LNCAP (cell line): ENCODE measurements at regions not wholly inside any gene's neighbourhood (a gene's known extent, or its start where the extent isn't known, plus 50 kb on each side); places are given as distances from the start of the nearest gene placed in this dataset.

Experiments
- TF ChIP-seq, protein P1 (sequence below): fragments of 450-650 bp; IDR thresholded peaks from 2 replicates; pipeline ENCODE4 v1.5.1; 2017; ENCODE audit warnings: mild to moderate bottlenecking

DNA sequence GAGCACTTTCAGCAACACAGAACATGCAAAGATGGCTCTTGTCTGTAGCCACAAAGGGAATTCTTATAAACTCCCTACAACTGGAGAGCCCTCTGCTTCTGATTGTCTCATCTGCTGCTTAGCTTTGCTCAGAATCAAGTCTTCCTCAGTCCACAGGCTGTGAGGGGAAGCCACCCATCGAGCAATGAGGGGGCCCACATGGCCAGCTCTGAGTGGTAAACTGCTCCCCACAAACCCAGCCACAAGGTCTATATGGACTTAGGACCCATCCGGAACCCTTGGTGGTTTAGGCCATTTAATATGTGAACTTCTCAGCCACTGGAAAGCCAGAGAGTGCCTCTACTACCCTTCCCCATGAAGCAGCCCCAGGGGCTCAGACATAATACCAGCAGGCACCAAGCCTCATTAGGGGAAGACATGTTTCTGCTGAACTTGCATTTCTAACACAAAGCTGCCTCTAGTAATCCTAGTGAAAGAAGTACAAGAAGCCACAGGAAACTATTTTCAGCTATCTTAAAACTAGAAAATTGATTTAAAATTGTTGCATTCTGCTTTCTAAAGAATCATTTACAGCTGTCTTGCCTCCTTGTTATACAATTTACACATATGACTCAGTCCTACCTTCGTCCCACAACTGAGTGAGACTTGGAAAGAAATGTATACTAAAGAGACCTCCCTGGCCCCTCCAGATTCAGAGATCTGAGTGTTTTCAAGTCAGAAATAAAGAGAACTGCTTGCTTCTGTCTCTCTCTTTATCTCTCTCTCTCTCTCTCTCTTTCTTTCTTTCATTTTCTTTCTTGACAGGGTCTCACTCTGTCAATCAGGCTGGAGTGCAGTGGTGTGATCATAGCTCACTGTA lies 90.2 kb downstream of the ESM1 start:
- TF ChIP-seq, protein P1, sequence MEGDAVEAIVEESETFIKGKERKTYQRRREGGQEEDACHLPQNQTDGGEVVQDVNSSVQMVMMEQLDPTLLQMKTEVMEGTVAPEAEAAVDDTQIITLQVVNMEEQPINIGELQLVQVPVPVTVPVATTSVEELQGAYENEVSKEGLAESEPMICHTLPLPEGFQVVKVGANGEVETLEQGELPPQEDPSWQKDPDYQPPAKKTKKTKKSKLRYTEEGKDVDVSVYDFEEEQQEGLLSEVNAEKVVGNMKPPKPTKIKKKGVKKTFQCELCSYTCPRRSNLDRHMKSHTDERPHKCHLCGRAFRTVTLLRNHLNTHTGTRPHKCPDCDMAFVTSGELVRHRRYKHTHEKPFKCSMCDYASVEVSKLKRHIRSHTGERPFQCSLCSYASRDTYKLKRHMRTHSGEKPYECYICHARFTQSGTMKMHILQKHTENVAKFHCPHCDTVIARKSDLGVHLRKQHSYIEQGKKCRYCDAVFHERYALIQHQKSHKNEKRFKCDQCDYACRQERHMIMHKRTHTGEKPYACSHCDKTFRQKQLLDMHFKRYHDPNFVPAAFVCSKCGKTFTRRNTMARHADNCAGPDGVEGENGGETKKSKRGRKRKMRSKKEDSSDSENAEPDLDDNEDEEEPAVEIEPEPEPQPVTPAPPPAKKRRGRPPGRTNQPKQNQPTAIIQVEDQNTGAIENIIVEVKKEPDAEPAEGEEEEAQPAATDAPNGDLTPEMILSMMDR = no peak

DNA sequence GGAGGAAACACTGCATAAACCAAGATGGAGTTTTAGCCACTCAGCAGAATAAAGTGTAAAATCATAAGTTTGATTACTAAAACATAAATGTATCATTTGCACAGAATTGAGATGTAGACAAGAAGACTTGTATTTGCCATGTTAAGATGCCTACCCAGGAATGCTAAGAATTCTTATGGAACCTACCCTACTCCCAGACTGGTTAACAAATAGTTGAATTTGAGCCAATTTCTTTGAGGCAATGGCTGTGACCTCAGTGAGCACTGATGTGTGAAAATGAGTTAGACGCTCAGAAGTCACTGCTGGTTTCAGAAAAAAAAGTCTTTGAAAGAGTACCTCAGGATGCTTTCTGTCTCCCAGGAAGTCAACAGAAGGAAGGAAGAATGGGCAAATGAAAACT lies 95.6 kb downstream of the ESM1 start:
- TF ChIP-seq, protein P1 = no peak

DNA sequence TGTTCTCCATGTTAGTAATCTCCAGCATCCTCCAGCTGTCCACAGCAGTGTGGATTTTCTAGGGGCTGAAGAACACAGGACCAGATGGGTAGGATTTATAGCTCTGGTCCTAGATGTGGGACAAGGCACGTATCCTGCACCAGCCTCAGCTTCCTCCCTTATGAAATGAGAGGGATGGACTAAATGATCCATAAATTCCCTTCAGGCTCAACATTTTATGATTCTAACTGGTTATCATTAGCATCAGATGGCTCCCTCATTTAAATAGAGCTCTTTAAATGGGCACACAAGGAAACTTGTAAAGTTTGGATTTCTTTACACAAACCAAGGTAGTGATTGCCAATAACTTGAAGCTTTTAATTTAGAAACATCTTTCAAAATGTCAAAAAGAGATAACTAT lies 97.7 kb downstream of the ESM1 start:
- TF ChIP-seq, protein P1 = no peak

DNA sequence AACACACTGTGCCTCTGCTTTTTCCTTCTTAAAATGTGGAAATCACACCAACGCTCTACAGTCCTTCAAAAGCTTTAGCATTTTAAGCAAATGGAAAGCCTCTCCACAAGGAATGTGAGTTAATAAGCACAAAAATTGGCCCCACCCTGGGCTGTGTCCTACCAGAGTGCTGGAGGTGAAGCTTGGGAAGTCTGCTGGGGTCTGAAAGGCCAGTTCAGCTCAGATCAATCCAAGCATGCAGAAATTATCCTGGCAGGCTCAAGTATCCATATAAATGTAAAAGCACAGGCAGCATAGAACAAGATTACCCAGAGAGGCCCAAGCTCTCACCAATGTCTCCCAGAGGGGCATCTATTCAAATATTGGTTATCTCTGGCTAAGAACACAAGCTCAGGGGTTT lies 98.5 kb downstream of the ESM1 start:
- TF ChIP-seq, protein P1 = no peak

DNA sequence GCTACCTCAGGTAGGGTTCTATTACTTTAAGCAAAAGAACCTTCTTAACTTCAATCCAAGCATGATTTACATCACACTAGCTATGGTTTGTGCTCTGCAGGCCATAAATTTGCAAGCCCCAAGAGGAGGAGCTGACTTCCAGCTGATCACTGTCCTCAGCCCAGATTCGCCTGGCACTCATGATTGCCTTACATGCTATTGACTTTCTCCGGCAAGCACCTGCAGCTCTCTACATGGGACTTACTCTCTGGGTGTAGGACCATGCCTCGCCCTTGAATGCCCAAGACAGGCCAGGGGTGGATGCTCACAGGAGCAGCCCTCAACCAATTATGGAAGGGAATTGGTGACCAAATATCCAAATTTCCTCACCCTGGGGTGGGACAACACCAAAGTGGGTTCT lies 99.8 kb downstream of the ESM1 start:
- TF ChIP-seq, protein P1 = no peak

DNA sequence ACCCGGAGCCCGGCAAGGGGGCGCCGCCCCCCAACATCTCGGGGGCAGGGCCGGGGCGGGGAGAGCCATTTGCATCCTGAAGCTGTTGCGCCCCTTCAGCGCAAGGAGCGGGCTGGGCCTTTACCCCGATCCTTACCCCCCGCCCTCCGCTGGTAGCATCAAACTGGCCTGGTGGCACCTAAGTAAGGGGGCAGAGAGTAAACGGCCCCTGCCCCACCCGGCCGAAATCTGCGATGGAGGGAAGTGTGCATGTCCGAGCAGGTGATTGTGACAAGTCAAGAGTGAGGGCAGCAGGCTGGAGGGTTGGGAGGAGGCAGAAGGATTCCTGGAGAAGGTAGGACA lies 101.2 kb downstream of the ESM1 start:
- TF ChIP-seq, protein P1 = no peak

DNA sequence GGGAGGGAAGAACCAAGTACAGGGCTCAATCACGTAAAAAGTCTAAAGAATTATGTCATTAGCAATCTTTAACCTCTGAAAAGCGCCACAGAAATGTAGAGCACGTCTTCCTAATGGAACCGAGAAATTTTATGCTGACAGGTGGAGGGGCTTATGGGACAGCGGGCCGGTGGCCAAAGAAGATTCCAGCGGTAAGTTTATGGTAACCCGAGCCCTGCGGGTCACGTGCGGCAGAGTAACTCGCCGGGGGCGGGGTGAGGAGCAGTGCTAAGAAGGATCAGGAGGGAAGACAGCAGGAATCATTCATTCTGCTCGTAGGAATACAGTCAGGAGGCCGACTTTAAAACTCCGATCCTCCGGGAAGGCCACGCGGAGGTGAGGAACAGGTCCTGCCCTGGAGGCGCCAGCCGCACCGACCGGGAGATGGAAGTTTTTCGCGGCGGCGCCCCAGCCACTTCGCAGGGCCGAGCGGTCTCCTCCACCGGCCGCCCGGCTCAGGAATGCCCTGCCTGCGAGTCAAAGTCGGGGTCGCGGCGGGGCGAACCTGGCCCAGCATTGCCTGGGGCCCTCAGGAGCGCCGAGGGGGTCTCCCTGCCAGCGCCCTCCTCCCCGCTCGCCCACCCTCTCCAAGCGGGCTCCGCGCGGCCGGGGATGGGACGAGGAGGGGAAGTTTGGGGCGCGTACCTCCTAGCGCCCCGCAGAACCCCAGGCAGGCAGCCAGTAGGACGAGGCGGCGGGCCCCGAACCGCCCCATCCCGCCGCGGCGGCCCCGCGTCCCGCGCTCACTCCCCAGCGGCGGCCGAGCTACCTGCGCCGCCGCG lies 101.8 kb downstream of the ESM1 start:
- TF ChIP-seq, protein P1 = no peak
